ENCODE measurements at regions not wholly inside any gene's neighbourhood (a gene's known extent, or its start where the extent isn't known, plus 50 kb on each side); places are given as distances from the start of the nearest gene placed in this dataset.

DNA sequence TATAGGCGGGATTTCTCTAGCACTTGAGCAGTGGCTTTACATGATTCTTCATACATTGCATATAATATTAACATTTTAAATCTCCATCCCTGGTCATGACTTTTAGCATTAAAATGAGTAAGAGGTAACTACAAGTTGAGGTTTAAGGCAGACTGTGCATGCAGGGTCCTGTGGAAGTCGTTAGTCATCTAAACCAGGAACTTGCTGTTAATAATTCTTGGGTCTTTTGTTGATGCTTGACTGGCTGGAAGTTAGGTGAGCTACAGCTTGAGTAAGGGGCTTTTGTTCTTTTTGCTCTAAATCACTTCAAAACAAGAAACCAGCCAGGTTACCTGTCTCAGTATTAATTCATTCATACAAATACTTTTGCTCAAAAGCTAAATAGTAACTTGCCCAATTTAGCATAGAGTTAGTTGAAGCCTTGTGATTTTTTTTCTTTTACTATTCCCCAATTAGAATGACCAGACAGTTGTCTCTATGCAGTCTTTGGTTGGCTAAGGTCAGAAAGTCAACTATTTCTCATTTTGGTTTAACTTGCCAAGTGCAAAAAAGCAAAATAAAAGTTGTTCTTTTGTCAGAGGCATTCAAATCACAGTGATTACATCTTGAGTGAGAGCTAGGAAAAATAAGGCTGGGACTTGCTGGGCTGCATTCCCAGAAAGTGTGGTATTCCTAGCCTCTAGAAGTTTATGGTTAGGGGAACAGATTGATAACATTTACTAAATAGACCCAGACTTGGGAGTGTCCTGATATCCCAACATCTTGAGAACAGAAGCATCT lies 516.9 kb downstream of the PDHA2 start:
- no peak for TF ChIP-seq CTCF (conservative IDR thresholded peaks at IDR 0.05; ENCODE audit: low read length)
- no peak for TF ChIP-seq EZH2phosphoT487 (IDR thresholded peaks at IDR 0.05; ENCODE audit: borderline replicate concordance, low read depth, low read length)

Measured in OCI-LY7 (cell line).